HL-60 (cell line): ENCODE measurements at regions not wholly inside any gene's neighbourhood (a gene's known extent, or its start where the extent isn't known, plus 50 kb on each side); places are given as distances from the start of the nearest gene placed in this dataset.

Experiments
- DNase-seq, 2 experiments: peaks; one replicate each; pipeline ENCODE4 v3.0.0-alpha.2; 2010 to 2020; ENCODE audit warnings: low read depth in 1 of 2, low spot score in 1 of 2
- H3K27ac ChIP-seq: fragments of 250-450 bp; sonication (Bioruptor Pico); replicated peaks from 2 replicates; pipeline ENCODE4 v1.5.1; 2020; ENCODE audit warnings: mild to moderate bottlenecking, moderate library complexity
- H3K27me3 ChIP-seq: fragments of 250-450 bp; sonication (Bioruptor Pico); 2 replicates; pipeline ENCODE4 v1.5.1; 2021; ENCODE audit warnings: mild to moderate bottlenecking, moderate library complexity; ENCODE audit not compliant: insufficient read depth, poor library complexity, severe bottlenecking
- H3K4me3 ChIP-seq: replicated peaks from 2 replicates; pipeline ENCODE4 v1.5.1; 2011; ENCODE audit warnings: mild to moderate bottlenecking, control low read depth, low read length; ENCODE audit not compliant: insufficient read depth
- CTCF ChIP-seq: IDR thresholded peaks from one replicate; pipeline ENCODE4 v1.5.1; 2011; ENCODE audit warnings: low read length, control low read depth, inconsistent platforms; ENCODE audit not compliant: insufficient read depth
- GABPA ChIP-seq: IDR thresholded peaks from 2 replicates; pipeline ENCODE4 v1.6.1; 2012; ENCODE audit warnings: low read depth
- POLR2AphosphoS5 ChIP-seq: IDR thresholded peaks from 2 replicates; pipeline ENCODE4 v1.6.1; 2012; ENCODE audit warnings: low read depth
- REST ChIP-seq: IDR thresholded peaks from 2 replicates; pipeline ENCODE4 v1.6.1; 2012; ENCODE audit warnings: low read depth; ENCODE audit not compliant: insufficient replicate concordance
- SPI1 ChIP-seq: IDR thresholded peaks from 2 replicates; pipeline ENCODE4 v1.6.1; 2012; ENCODE audit warnings: low read depth, mild to moderate bottlenecking, borderline replicate concordance

- no peak for DNase-seq
- H3K27ac ChIP-seq = no peak overlapping the region
- no peaks in the 10 kb centered on the region for H3K27me3 ChIP-seq
- TF ChIP-seq GABPA (no peak), POLR2AphosphoS5 (no peak), REST (no peak), CTCF (no peak), SPI1 (no peak)
- H3K4me3 ChIP-seq = no peak overlapping the region
Measured at GRCh38 chr2:149768320-149768799, 180.8 kb upstream of the MMADHC start.

- no peak overlapping the region for H3K27ac ChIP-seq
- DNase-seq = no peak
- no peak overlapping the region for H3K4me3 ChIP-seq
- no peaks in the 10 kb centered on the region for H3K27me3 ChIP-seq
- TF ChIP-seq SPI1 (no peak), REST (no peak), POLR2AphosphoS5 (no peak), CTCF (no peak)
Measured at GRCh38 chr2:149767516-149767974, 180.0 kb upstream of the MMADHC start.

- H3K27me3 ChIP-seq = no peaks in the 10 kb centered on the region
- TF ChIP-seq CTCF = no peak
- no peak for TF ChIP-seq SPI1
- no peak for TF ChIP-seq POLR2AphosphoS5
- no peak for TF ChIP-seq GABPA
- no peak for TF ChIP-seq REST
- no peak for DNase-seq
- no peak overlapping the region for H3K27ac ChIP-seq
- H3K4me3 ChIP-seq = no peak overlapping the region
Measured at GRCh38 chr2:149766339-149766738, 178.8 kb upstream of the MMADHC start.
